ENCODE measurements at regions not wholly inside any gene's neighbourhood (a gene's known extent, or its start where the extent isn't known, plus 50 kb on each side); places are given as distances from the start of the nearest gene placed in this dataset.
"Not testable (repeated sequence)": the region's sequence is repeated elsewhere in the genome, so short reads cannot be mapped to it uniquely, and the experiment has no call there.

DNA sequence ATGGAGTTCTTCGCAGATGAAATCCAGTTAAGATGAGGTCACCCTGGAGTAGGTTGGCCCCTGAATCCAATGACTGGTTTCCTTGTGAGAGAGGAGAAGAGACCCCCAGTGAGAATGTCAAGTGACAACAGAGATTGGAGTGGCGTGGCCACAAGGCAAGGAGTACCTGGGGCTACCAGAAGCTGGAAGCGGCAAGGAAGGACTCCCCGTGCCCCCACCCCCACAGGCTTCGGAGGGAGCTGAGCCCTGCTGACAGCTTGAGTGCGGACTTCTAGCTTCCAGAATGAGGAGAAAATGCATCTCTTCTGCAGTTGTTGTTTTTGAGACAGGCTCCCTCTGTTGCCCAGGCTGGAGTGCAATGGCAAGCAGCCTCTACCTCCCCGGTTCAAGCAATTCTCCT lies 78.0 kb upstream of the HPCAL1 start:
- Histone ChIP-seq H2AFZ (ENCODE audit: low read length) (no peak overlapping the region), H3K9me2 (replicated peaks; ENCODE audit: insufficient read depth, low read length) (no peaks in the 10 kb centered on the region), H3K4me2 (ENCODE audit: low read depth, low read length, poor library complexity, severe bottlenecking) (no peak overlapping the region), H3K36me3 (ENCODE audit: insufficient read depth, low read length) (no peaks in the 10 kb centered on the region), H3K27me3 (ENCODE audit: low read length) (no peaks in the 10 kb centered on the region), H3K9ac (ENCODE audit: low read length) (no peak overlapping the region), H3K9me3 (ENCODE audit: low read length) (no peaks in the 10 kb centered on the region), H3K27ac (ENCODE audit: low read length) (no peak overlapping the region), H3K4me1 (ENCODE audit: low read length) (no peaks in the 10 kb centered on the region), H3K79me2 (ENCODE audit: low read length) (no peaks in the 10 kb centered on the region), H3K4me3 (ENCODE audit: low read length) (no peak overlapping the region), H4K20me1 (ENCODE audit: insufficient read depth, low read depth, low read length) (no peaks in the 10 kb centered on the region)
- DNase-seq = no peak

DNA sequence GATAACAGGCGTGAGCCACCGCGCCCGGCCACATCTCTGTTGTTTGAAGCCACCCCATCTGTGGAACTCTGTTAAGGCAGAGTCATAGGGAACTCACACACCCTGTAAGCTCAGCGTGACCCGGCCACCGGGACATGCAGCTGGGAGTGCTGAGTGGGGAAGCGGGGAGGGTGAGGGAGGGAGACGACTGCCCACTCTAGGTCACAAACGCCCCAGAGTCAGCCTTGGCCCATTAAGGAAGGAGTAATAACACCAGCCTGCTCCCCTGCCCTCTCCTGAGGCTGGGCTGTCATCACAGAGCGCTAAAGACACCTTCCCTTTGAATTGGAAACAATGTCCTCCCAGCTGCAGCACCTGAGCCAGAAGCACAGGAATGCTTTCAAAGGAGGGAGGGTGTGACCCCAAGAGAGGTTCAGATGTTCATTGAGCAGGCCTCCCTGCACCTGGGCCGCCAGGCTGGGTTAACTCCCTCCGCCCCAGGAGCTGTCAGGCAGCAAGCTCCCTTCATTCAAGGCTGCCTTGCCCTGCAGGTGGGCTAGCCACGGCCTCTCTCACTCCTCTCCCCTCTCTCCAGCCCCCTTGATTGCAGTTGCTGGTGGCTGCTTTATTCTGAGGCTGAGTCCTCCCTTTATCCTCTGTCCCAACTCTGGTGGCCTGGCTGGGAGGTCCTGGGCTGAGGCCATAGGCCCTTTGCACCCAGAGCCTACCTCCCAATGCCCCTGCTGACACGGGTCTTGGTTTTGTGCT lies 77.2 kb upstream of the HPCAL1 start:
- Histone ChIP-seq H2AFZ (ENCODE audit: low read length) (no peak overlapping the region), H3K27ac (ENCODE audit: low read length) (no peak overlapping the region), H3K9me2 (replicated peaks; ENCODE audit: insufficient read depth, low read length) (no peaks in the 10 kb centered on the region), H4K20me1 (ENCODE audit: insufficient read depth, low read depth, low read length) (no peaks in the 10 kb centered on the region), H3K79me2 (ENCODE audit: low read length) (no peaks in the 10 kb centered on the region), H3K4me3 (ENCODE audit: low read length) (no peak overlapping the region), H3K9me3 (ENCODE audit: low read length) (no peaks in the 10 kb centered on the region), H3K9ac (ENCODE audit: low read length) (no peak overlapping the region), H3K4me1 (ENCODE audit: low read length) (no peaks in the 10 kb centered on the region), H3K36me3 (ENCODE audit: insufficient read depth, low read length) (no peaks in the 10 kb centered on the region), H3K4me2 (ENCODE audit: low read depth, low read length, poor library complexity, severe bottlenecking) (no peak overlapping the region), H3K27me3 (ENCODE audit: low read length) (no peaks in the 10 kb centered on the region)
- no peak for DNase-seq

DNA sequence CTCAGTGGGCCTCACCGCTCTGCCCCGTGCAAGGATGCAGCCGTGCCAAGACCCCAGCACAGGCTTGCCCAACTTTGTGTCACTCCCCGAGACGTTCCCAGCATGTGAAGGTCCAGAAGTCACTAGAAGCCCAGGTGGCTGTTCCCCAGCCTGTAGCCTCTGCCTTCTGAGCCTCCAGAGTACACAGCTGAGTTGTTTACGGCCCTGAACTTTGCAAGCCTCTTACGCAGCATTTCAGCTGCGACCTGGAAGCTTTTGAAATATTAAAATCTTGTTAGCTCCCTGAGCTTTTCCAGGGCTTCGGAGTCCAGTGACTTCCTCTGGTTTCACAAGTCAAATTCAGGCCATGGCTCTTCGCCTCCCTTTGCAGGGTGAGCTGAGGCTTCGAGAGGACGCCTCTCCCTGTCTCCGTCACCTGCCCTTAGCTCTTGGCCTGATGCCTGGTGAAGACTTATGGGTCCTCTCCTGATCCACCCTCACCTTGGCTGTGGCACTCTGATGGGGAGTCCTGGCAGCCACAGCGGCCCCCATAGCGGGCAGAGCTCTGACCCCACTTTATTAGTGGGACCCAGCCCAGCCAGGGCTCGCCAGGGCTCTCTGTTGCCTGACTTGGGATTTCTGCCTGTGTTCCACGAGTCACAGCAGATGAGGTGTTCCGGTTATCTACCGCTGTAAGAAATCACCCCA lies 76.5 kb upstream of the HPCAL1 start:
- H3K9me2 ChIP-seq (replicated peaks; ENCODE audit: insufficient read depth, low read length) = no peaks in the 10 kb centered on the region
- no peak overlapping the region for H3K4me3 ChIP-seq (ENCODE audit: low read length)
- H3K27me3 ChIP-seq (ENCODE audit: low read length) = no peaks in the 10 kb centered on the region
- no peak overlapping the region for H2AFZ ChIP-seq (ENCODE audit: low read length)
- no peaks in the 10 kb centered on the region for H3K4me1 ChIP-seq (ENCODE audit: low read length)
- H3K9ac ChIP-seq (ENCODE audit: low read length) = no peak overlapping the region
- no peaks in the 10 kb centered on the region for H3K9me3 ChIP-seq (ENCODE audit: low read length)
- H3K36me3 ChIP-seq (ENCODE audit: insufficient read depth, low read length) = no peaks in the 10 kb centered on the region
- DNase-seq = no peak
- H3K4me2 ChIP-seq (ENCODE audit: low read depth, low read length, poor library complexity, severe bottlenecking) = no peak overlapping the region
- no peak overlapping the region for H3K27ac ChIP-seq (ENCODE audit: low read length)
- no peaks in the 10 kb centered on the region for H3K79me2 ChIP-seq (ENCODE audit: low read length)
- H4K20me1 ChIP-seq (ENCODE audit: insufficient read depth, low read depth, low read length) = no peaks in the 10 kb centered on the region

GRCh38 chr2:10228611-10229365 lies 73.9 kb upstream of the HPCAL1 start:
- no peak overlapping the region for H3K27ac ChIP-seq (ENCODE audit: low read length)
- H3K79me2 ChIP-seq (ENCODE audit: low read length) = no peaks in the 10 kb centered on the region
- H3K4me1 ChIP-seq (ENCODE audit: low read length) = no peaks in the 10 kb centered on the region
- H2AFZ ChIP-seq (ENCODE audit: low read length) = no peak overlapping the region
- H3K4me2 ChIP-seq (ENCODE audit: low read depth, low read length, poor library complexity, severe bottlenecking) = no peak overlapping the region
- no peak overlapping the region for H3K9ac ChIP-seq (ENCODE audit: low read length)
- no peaks in the 10 kb centered on the region for H3K36me3 ChIP-seq (ENCODE audit: insufficient read depth, low read length)
- H3K4me3 ChIP-seq (ENCODE audit: low read length) = no peak overlapping the region
- H3K27me3 ChIP-seq (ENCODE audit: low read length) = no peaks in the 10 kb centered on the region
- H3K9me2 ChIP-seq (replicated peaks; ENCODE audit: insufficient read depth, low read length) = no peaks in the 10 kb centered on the region
- H3K9me3 ChIP-seq (ENCODE audit: low read length) = no peaks in the 10 kb centered on the region
- DNase-seq = no peak
- H4K20me1 ChIP-seq (ENCODE audit: insufficient read depth, low read depth, low read length) = no peaks in the 10 kb centered on the region

DNA sequence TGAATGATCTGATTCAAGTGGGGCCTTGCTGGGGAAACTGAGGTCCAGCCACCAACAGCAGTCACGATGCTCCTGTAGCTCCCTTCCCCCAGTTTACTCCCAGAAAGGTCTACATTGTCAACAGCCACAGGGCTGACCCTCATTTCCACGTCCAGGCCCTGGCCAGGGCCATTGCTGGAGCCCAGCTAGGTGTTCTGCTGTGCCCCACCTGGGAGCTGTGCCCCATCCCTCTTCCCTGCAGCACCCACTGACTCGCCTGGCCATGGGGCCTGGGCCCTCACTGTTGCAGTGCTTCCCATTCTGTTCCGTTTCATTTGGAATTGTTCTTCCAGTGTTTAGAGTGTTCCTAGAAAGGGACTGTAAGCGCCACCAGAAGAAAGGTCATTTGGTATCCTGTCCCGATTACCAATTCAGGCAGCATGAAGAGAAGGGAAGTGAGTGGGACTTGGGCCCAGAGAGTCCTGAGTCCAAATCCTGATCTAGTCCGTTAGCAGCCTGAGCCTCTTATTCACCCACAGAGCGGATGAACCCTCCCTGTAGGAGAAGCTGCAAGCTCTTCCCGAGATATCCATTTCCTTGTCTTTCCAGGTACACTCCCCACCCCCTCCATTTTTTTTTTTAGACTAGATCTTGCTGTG lies 73.1 kb upstream of the HPCAL1 start:
- Histone ChIP-seq H3K4me2 (ENCODE audit: low read depth, low read length, poor library complexity, severe bottlenecking) (no peak overlapping the region), H3K9me3 (ENCODE audit: low read length) (no peaks in the 10 kb centered on the region), H2AFZ (ENCODE audit: low read length) (no peak overlapping the region), H3K79me2 (ENCODE audit: low read length) (no peaks in the 10 kb centered on the region), H4K20me1 (ENCODE audit: insufficient read depth, low read depth, low read length) (no peaks in the 10 kb centered on the region), H3K27ac (ENCODE audit: low read length) (no peak overlapping the region), H3K9ac (ENCODE audit: low read length) (no peak overlapping the region), H3K4me3 (ENCODE audit: low read length) (no peak overlapping the region), H3K4me1 (ENCODE audit: low read length) (no peaks in the 10 kb centered on the region), H3K36me3 (ENCODE audit: insufficient read depth, low read length) (no peaks in the 10 kb centered on the region), H3K9me2 (replicated peaks; ENCODE audit: insufficient read depth, low read length) (no peaks in the 10 kb centered on the region), H3K27me3 (ENCODE audit: low read length) (no peaks in the 10 kb centered on the region)
- no peak for DNase-seq

GRCh38 chr2:10230499-10230898 lies 72.2 kb upstream of the HPCAL1 start:
- no peaks in the 10 kb centered on the region for H3K79me2 ChIP-seq (ENCODE audit: low read length)
- H3K9ac ChIP-seq (ENCODE audit: low read length) = no peak overlapping the region
- no peak for DNase-seq
- H3K4me2 ChIP-seq (ENCODE audit: low read depth, low read length, poor library complexity, severe bottlenecking) = no peak overlapping the region
- no peak overlapping the region for H2AFZ ChIP-seq (ENCODE audit: low read length)
- H3K4me1 ChIP-seq (ENCODE audit: low read length) = no peaks in the 10 kb centered on the region
- no peaks in the 10 kb centered on the region for H3K9me3 ChIP-seq (ENCODE audit: low read length)
- no peaks in the 10 kb centered on the region for H3K36me3 ChIP-seq (ENCODE audit: insufficient read depth, low read length)
- H3K9me2 ChIP-seq (replicated peaks; ENCODE audit: insufficient read depth, low read length) = no peaks in the 10 kb centered on the region
- H4K20me1 ChIP-seq (ENCODE audit: insufficient read depth, low read depth, low read length) = no peaks in the 10 kb centered on the region
- no peak overlapping the region for H3K27ac ChIP-seq (ENCODE audit: low read length)
- H3K4me3 ChIP-seq (ENCODE audit: low read length) = no peak overlapping the region
- H3K27me3 ChIP-seq (ENCODE audit: low read length) = no peaks in the 10 kb centered on the region

GRCh38 chr2:10230921-10231320 lies 71.8 kb upstream of the HPCAL1 start:
- H3K4me2 ChIP-seq (ENCODE audit: low read depth, low read length, poor library complexity, severe bottlenecking); H3K9me2 ChIP-seq (replicated peaks; ENCODE audit: insufficient read depth, low read length); H3K9me3 ChIP-seq (ENCODE audit: low read length); H4K20me1 ChIP-seq (ENCODE audit: insufficient read depth, low read depth, low read length); H3K4me3 ChIP-seq (ENCODE audit: low read length); H2AFZ ChIP-seq (ENCODE audit: low read length); H3K4me1 ChIP-seq (ENCODE audit: low read length); H3K9ac ChIP-seq (ENCODE audit: low read length); H3K27ac ChIP-seq (ENCODE audit: low read length); H3K36me3 ChIP-seq (ENCODE audit: insufficient read depth, low read length); H3K79me2 ChIP-seq (ENCODE audit: low read length); DNase-seq; H3K27me3 ChIP-seq (ENCODE audit: low read length): not testable (repeated sequence)

- Histone ChIP-seq H3K9me3 (ENCODE audit: low read length) (no peaks in the 10 kb centered on the region), H3K4me1 (ENCODE audit: low read length) (no peaks in the 10 kb centered on the region), H3K9ac (ENCODE audit: low read length) (no peak overlapping the region), H3K79me2 (ENCODE audit: low read length) (no peaks in the 10 kb centered on the region), H3K4me3 (ENCODE audit: low read length) (no peak overlapping the region), H3K27ac (ENCODE audit: low read length) (no peak overlapping the region), H2AFZ (ENCODE audit: low read length) (no peak overlapping the region), H3K36me3 (ENCODE audit: insufficient read depth, low read length) (no peaks in the 10 kb centered on the region), H3K9me2 (replicated peaks; ENCODE audit: insufficient read depth, low read length) (no peaks in the 10 kb centered on the region), H3K27me3 (ENCODE audit: low read length) (no peaks in the 10 kb centered on the region), H4K20me1 (ENCODE audit: insufficient read depth, low read depth, low read length) (no peaks in the 10 kb centered on the region), H3K4me2 (ENCODE audit: low read depth, low read length, poor library complexity, severe bottlenecking) (no peak overlapping the region)
- no peak for DNase-seq
Measured at GRCh38 chr2:10231551-10232085, 71.1 kb upstream of the HPCAL1 start.
